GM21825 (cell line): ENCODE measurements at regions not wholly inside any gene's neighbourhood (a gene's known extent, or its start where the extent isn't known, plus 50 kb on each side); places are given as distances from the start of the nearest gene placed in this dataset.
"Not testable (repeated sequence)": the region's sequence is repeated elsewhere in the genome, so short reads cannot be mapped to it uniquely, and the experiment has no call there.

Experiments
- ATAC-seq: cut with Tn5 transposase; IDR thresholded peaks from one replicate; pipeline ENCODE4 v1.9.1; 2021; ENCODE audit warnings: mild to moderate bottlenecking, moderate library complexity; ENCODE audit not compliant: unreplicated experiment

- not testable (repeated sequence) for ATAC-seq
These were observed 358.9 kb downstream of the ADAMTS20 start for GRCh38 chr12:43193096-43193495.

GRCh38 chr12:43192442-43192841 is 359.6 kb downstream of the ADAMTS20 start:
- ATAC-seq = not testable (repeated sequence)

GRCh38 chr12:43180242-43180641 is 371.8 kb downstream of the ADAMTS20 start:
- no peak for ATAC-seq

- no peak for ATAC-seq
These were observed 372.5 kb downstream of the ADAMTS20 start for GRCh38 chr12:43179486-43179885.

- no peak for ATAC-seq
These were observed 374.7 kb downstream of the ADAMTS20 start for GRCh38 chr12:43177276-43177675.

- ATAC-seq = no peak
These were observed 382.8 kb downstream of the ADAMTS20 start for GRCh38 chr12:43169115-43169681.

- ATAC-seq = no peak
These were observed 384.3 kb downstream of the ADAMTS20 start for GRCh38 chr12:43167691-43168090.

- ATAC-seq = no peak
These were observed 386.7 kb downstream of the ADAMTS20 start for GRCh38 chr12:43165351-43165750.

GRCh38 chr12:43162138-43162537 is 389.9 kb downstream of the ADAMTS20 start:
- ATAC-seq = no peak

- ATAC-seq = no peak
These were observed 392.5 kb downstream of the ADAMTS20 start for GRCh38 chr12:43159506-43159905.

- ATAC-seq = no peak
These were observed 393.9 kb downstream of the ADAMTS20 start for GRCh38 chr12:43158126-43158525.

- no peak for ATAC-seq
These were observed 396.6 kb downstream of the ADAMTS20 start for GRCh38 chr12:43155376-43155775.

GRCh38 chr12:43154498-43155045 is 397.4 kb downstream of the ADAMTS20 start:
- no peak for ATAC-seq

GRCh38 chr12:43151441-43151981 is 400.5 kb downstream of the ADAMTS20 start:
- ATAC-seq = no peak

- ATAC-seq = no peak
These were observed 403.3 kb downstream of the ADAMTS20 start for GRCh38 chr12:43148691-43149090.

- ATAC-seq = no peak
These were observed 404.1 kb downstream of the ADAMTS20 start for GRCh38 chr12:43147878-43148277.

- ATAC-seq = no peak
These were observed 406.5 kb downstream of the ADAMTS20 start for GRCh38 chr12:43145481-43145880.

GRCh38 chr12:43143278-43143677 is 408.7 kb downstream of the ADAMTS20 start:
- peak; percentile 58 for ATAC-seq

GRCh38 chr12:43132291-43132690 is 419.7 kb downstream of the ADAMTS20 start:
- ATAC-seq = no peak

GRCh38 chr12:43131301-43131700 is 420.7 kb downstream of the ADAMTS20 start:
- ATAC-seq = no peak

GRCh38 chr12:43127886-43128549 is 424.0 kb downstream of the ADAMTS20 start:
- no peak for ATAC-seq
